RWPE2 (cell line): ENCODE measurements at regions not wholly inside any gene's neighbourhood (a gene's known extent, or its start where the extent isn't known, plus 50 kb on each side); places are given as distances from the start of the nearest gene placed in this dataset.

Experiments used
- ATAC-seq: fragments of 200-7000 bp; cut with Tn5 transposase; 3 replicates; pipeline ENCODE4 v1.9.1; 2021; ENCODE audit warnings: low read depth
- DNase-seq: peaks from one replicate; pipeline ENCODE4 v3.0.0-alpha.2; 2020; ENCODE audit warnings: low spot score
- H3K27ac ChIP-seq: fragments of 450-650 bp; 2 replicates; pipeline ENCODE4 v1.5.1; 2017; ENCODE audit warnings: mild to moderate bottlenecking; ENCODE audit not compliant: poor library complexity, severe bottlenecking
- H3K27me3 ChIP-seq: fragments of 250-450 bp; sonication (Bioruptor Pico); 2 replicates; pipeline ENCODE4 v1.5.1; 2021; ENCODE audit warnings: mild to moderate bottlenecking, moderate library complexity; ENCODE audit not compliant: insufficient read depth, poor library complexity, severe bottlenecking
- H3K36me3 ChIP-seq: fragments of 250-450 bp; sonication (Bioruptor Pico); 2 replicates; pipeline ENCODE4 v1.5.1; 2020; ENCODE audit warnings: low read depth, mild to moderate bottlenecking, moderate library complexity
- H3K4me1 ChIP-seq: fragments of 250-450 bp; sonication (Bioruptor Pico); 2 replicates; pipeline ENCODE4 v1.5.1; 2021; ENCODE audit warnings: mild to moderate bottlenecking, moderate library complexity; ENCODE audit not compliant: insufficient read depth, poor library complexity, severe bottlenecking
- H3K4me3 ChIP-seq: fragments of 250-450 bp; sonication (Bioruptor Pico); 2 replicates; pipeline ENCODE4 v1.5.1; 2021; ENCODE audit warnings: mild to moderate bottlenecking, moderate library complexity; ENCODE audit not compliant: severe bottlenecking
- H3K9me3 ChIP-seq: fragments of 250-450 bp; sonication (Bioruptor Pico); 2 replicates; pipeline ENCODE4 v1.5.1; 2021; ENCODE audit warnings: mild to moderate bottlenecking, moderate library complexity; ENCODE audit not compliant: severe bottlenecking
- TF ChIP-seq, protein P1 (sequence below): fragments of 450-650 bp; IDR thresholded peaks from one replicate; pipeline ENCODE4 v1.5.1; 2017; ENCODE audit warnings: mild to moderate bottlenecking, moderate library complexity; ENCODE audit not compliant: poor library complexity, severe bottlenecking

DNA sequence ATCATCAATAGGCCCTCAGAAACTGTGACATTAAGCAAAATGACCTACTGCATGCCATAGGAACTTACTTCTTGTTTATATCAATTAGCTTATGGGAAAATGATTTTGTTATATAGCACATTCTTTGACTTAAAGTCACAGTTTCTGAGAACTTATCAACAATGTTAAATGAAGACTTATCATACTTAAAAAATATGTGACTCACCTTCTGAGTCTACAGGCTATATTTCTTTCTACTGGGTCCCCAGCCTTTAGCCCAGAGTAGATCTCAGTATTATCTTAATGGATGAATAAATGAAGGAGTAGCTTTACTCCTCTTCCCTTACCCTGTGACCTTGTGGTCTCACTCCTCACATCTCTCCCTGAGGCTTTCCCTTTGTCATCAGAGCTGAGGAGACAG lies 180.2 kb downstream of the MAFB start:
- Histone ChIP-seq H3K36me3 (no peaks in the 10 kb centered on the region), H3K27me3 (no peaks in the 10 kb centered on the region), H3K4me3 (no peak overlapping the region), H3K9me3 (no peaks in the 10 kb centered on the region), H3K4me1 (peaks cover 12% of the 10 kb centered on the region), H3K27ac (no peak overlapping the region)
- DNase-seq = no peak
- no peak for ATAC-seq
- TF ChIP-seq, protein P1, sequence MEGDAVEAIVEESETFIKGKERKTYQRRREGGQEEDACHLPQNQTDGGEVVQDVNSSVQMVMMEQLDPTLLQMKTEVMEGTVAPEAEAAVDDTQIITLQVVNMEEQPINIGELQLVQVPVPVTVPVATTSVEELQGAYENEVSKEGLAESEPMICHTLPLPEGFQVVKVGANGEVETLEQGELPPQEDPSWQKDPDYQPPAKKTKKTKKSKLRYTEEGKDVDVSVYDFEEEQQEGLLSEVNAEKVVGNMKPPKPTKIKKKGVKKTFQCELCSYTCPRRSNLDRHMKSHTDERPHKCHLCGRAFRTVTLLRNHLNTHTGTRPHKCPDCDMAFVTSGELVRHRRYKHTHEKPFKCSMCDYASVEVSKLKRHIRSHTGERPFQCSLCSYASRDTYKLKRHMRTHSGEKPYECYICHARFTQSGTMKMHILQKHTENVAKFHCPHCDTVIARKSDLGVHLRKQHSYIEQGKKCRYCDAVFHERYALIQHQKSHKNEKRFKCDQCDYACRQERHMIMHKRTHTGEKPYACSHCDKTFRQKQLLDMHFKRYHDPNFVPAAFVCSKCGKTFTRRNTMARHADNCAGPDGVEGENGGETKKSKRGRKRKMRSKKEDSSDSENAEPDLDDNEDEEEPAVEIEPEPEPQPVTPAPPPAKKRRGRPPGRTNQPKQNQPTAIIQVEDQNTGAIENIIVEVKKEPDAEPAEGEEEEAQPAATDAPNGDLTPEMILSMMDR = no peak

DNA sequence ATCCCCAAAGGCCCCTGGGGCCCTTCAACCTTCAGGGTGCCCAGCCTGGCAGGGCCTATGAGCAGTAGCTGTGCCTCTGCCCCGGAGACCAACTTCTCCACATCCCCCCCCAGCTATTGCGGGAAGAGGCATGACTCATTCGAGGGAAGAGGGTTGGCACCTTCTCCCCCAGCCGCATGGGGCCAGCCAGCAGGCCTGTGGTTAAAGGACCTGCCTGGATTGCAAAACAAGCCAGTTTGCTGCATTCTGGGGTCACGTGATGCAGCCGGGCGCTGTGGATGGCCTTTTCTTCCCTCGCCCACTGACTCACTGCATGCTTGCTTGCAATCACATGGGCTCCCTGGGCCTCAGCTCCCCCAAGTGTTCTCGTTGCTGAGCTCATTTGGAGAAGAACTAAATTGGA lies 182.5 kb downstream of the MAFB start:
- ATAC-seq (peak; percentile 95), DNase-seq (peak; percentile 100)
- Histone ChIP-seq H3K4me3 (no peak overlapping the region), H3K4me1 (peaks cover 12% of the 10 kb centered on the region), H3K9me3 (no peaks in the 10 kb centered on the region), H3K27me3 (no peaks in the 10 kb centered on the region), H3K27ac (peak overlapping the region; percentile 9), H3K36me3 (no peaks in the 10 kb centered on the region)
- TF ChIP-seq, protein P1 = peak; percentile 89

DNA sequence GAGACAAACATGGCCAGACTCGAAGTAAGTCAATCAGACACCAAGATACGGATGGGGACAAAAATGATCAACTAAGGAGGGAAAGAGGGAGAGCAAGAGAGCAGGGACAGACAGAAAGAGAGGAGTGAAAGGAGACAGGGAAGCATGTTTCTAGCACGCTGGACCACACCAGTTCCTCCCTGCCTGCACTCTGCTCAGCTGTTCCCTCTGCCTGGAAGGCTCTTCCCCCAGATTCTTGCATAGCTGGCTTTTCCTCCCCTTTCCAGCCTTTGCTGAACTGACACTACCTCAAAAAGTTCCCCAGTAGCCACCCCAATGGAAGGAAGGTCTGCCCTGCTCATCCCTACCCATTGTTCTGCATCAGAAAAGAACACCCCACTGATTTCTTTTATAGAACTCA lies 185.9 kb downstream of the MAFB start:
- no peak for DNase-seq
- TF ChIP-seq, protein P1 = no peak
- H3K4me1 ChIP-seq = peaks cover 22% of the 10 kb centered on the region
- no peak overlapping the region for H3K27ac ChIP-seq
- no peaks in the 10 kb centered on the region for H3K9me3 ChIP-seq
- no peak overlapping the region for H3K4me3 ChIP-seq
- ATAC-seq = no peak
- H3K27me3 ChIP-seq = no peaks in the 10 kb centered on the region
- H3K36me3 ChIP-seq = no peaks in the 10 kb centered on the region

DNA sequence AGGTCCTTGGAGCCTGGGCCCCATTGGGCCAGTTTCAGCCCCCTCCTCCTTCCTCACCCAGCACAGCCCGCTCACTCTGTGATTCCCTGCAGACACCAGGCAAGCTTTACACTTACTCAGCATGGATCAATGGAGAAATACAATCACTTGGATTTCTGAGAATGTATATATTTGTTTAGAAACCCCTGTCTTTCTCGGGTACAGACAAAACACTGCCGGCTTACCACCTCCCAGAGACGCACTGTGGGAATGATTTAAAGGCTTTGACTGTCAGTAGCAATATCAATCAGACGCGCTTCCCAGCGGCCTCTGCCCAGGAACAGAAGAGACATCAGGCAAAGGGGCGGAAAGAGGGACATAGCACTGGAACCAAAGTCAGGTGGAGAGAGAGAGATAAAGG lies 186.5 kb downstream of the MAFB start:
- H3K4me3 ChIP-seq = no peak overlapping the region
- no peaks in the 10 kb centered on the region for H3K36me3 ChIP-seq
- H3K9me3 ChIP-seq = no peaks in the 10 kb centered on the region
- TF ChIP-seq, protein P1 = no peak
- DNase-seq (no peak), ATAC-seq (no peak)
- peaks cover 26% of the 10 kb centered on the region for H3K4me1 ChIP-seq
- no peaks in the 10 kb centered on the region for H3K27me3 ChIP-seq
- H3K27ac ChIP-seq = no peak overlapping the region

DNA sequence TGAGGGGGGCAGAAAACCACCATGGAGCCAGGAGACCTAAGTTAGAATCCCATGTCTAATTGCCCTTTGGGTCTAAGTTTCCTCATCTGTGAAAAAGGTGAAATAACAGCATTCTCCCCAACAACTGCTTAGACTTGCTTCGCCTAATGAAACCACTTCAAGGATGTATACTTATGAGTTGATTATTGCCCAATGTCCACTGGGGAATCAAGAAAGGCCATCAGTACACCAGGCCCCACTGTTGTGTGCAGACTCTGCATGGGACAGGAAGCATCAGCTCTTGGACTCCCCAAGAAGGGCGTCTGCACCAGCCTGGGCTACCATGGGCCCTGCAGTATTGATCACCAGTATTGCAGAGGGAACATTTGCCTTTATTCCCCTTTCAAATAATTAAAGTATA lies 189.6 kb downstream of the MAFB start:
- Histone ChIP-seq H3K9me3 (no peaks in the 10 kb centered on the region), H3K27ac (no peak overlapping the region), H3K27me3 (no peaks in the 10 kb centered on the region), H3K36me3 (no peaks in the 10 kb centered on the region), H3K4me1 (peaks cover 15% of the 10 kb centered on the region), H3K4me3 (no peak overlapping the region)
- no peak for DNase-seq
- ATAC-seq = no peak
- TF ChIP-seq, protein P1 = no peak
